Breast epithelium (tissue), 3 donors: ENCODE measurements at regions not wholly inside any gene's neighbourhood (a gene's known extent, or its start where the extent isn't known, plus 50 kb on each side); places are given as distances from the start of the nearest gene placed in this dataset.

Source experiments
- POLR2AphosphoS5 ChIP-seq, 3 donors: sonication (generic); formaldehyde crosslinking; IDR thresholded peaks; one replicate each; pipeline ENCODE4 v1.6.1; 2017; ENCODE audit warnings: antibody characterized with exemption in 3 of 3
- TF ChIP-seq, protein P1 (sequence below), 3 donors: fragments of 450-650 bp; IDR thresholded peaks; one replicate each; pipeline ENCODE4 v1.5.1; 2016 to 2017; ENCODE audit warnings: antibody characterized with exemption in 3 of 3, mild to moderate bottlenecking in 3 of 3, moderate library complexity in 3 of 3

DNA sequence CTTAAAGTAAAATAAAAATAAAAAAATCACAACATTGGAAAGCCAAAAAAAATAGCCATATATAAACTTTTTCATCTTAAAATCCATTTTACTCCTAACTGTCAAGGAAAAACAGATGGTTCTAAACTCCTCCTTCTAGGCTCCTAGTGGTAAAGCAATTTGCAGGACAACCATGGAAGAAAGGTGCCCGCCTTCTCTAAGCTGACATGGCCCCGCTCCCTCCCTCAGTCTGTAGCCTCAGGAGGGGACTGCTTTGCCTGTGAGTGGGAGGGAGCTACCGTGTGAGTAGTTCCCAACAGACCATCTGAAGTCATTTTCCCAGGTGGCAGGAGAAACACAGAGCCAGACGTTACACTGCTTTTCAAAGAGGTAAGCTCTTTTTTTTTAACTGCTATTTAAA lies 336.2 kb upstream of the FAT1 start:
- TF ChIP-seq POLR2AphosphoS5 (IDR thresholded peaks at IDR 0.05) = no peak
- TF ChIP-seq, protein P1, sequence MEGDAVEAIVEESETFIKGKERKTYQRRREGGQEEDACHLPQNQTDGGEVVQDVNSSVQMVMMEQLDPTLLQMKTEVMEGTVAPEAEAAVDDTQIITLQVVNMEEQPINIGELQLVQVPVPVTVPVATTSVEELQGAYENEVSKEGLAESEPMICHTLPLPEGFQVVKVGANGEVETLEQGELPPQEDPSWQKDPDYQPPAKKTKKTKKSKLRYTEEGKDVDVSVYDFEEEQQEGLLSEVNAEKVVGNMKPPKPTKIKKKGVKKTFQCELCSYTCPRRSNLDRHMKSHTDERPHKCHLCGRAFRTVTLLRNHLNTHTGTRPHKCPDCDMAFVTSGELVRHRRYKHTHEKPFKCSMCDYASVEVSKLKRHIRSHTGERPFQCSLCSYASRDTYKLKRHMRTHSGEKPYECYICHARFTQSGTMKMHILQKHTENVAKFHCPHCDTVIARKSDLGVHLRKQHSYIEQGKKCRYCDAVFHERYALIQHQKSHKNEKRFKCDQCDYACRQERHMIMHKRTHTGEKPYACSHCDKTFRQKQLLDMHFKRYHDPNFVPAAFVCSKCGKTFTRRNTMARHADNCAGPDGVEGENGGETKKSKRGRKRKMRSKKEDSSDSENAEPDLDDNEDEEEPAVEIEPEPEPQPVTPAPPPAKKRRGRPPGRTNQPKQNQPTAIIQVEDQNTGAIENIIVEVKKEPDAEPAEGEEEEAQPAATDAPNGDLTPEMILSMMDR (IDR thresholded peaks at IDR 0.05) = no peak
